ENCODE measurements at regions not wholly inside any gene's neighbourhood (a gene's known extent, or its start where the extent isn't known, plus 50 kb on each side); places are given as distances from the start of the nearest gene placed in this dataset.

DNA sequence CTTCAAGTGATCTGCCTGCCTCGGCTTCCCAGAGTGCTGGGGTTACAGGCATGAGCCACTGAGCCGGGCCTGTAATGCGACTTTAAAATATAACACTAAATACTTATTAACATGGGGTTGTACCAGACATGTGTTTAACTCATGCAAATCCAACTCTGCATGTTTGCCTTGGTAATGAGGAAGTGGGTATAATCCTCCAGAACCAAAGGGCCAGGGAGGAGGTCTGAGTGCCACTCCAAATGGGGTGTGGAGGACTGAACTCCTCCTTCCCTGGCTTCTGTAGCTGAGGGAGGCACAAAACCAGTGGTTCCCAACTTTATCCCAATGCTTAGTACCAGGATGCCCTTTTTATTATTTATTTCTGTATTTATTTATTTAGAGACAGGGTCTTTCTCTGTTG is 61.6 kb upstream of the MED13L start:
- TF ChIP-seq, protein P1, sequence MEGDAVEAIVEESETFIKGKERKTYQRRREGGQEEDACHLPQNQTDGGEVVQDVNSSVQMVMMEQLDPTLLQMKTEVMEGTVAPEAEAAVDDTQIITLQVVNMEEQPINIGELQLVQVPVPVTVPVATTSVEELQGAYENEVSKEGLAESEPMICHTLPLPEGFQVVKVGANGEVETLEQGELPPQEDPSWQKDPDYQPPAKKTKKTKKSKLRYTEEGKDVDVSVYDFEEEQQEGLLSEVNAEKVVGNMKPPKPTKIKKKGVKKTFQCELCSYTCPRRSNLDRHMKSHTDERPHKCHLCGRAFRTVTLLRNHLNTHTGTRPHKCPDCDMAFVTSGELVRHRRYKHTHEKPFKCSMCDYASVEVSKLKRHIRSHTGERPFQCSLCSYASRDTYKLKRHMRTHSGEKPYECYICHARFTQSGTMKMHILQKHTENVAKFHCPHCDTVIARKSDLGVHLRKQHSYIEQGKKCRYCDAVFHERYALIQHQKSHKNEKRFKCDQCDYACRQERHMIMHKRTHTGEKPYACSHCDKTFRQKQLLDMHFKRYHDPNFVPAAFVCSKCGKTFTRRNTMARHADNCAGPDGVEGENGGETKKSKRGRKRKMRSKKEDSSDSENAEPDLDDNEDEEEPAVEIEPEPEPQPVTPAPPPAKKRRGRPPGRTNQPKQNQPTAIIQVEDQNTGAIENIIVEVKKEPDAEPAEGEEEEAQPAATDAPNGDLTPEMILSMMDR (IDR thresholded peaks at IDR 0.05), result no peak
- TF ChIP-seq POLR2A (IDR thresholded peaks at IDR 0.05), result no peak
- TF ChIP-seq POLR2AphosphoS5 (IDR thresholded peaks at IDR 0.05), result no peak
